ENCODE measurements at regions not wholly inside any gene's neighbourhood (a gene's known extent, or its start where the extent isn't known, plus 50 kb on each side); places are given as distances from the start of the nearest gene placed in this dataset.

GRCh38 chr17:77907497-77908461 is 50.7 kb upstream of the TNRC6C start:
- no peaks in the 10 kb centered on the region for H3K4me1 ChIP-seq
- H3K36me3 ChIP-seq, result no peaks in the 10 kb centered on the region
- no peaks in the 10 kb centered on the region for H3K9me3 ChIP-seq
- no peak for TF ChIP-seq POLR2A (IDR thresholded peaks at IDR 0.05)
- TF ChIP-seq EP300 (IDR thresholded peaks at IDR 0.05), result no peak
- TF ChIP-seq POLR2AphosphoS5 (IDR thresholded peaks at IDR 0.05), result no peak
- TF ChIP-seq CTCF (IDR thresholded peaks at IDR 0.05), result no peak
- WGBS, 5 donors, result 83 to 91% (median 87%) methylated on average over 23 of the region's 23 CpGs
- no peak overlapping the region for H3K27ac ChIP-seq
- no peak for DNase-seq
- intact Hi-C loops (cut with DNase I; ENCODE audit: low total_unique reads), result no loop called here
- peaks cover 0 to 66% (median 18%) of the 10 kb centered on the region in 3 donors for H3K27me3 ChIP-seq
- no peak overlapping the region for H3K4me3 ChIP-seq

- Histone ChIP-seq H3K9me3 (no peaks in the 10 kb centered on the region), H3K27ac (no peak overlapping the region), H3K36me3 (no peaks in the 10 kb centered on the region), H3K4me3 (no peak overlapping the region), H3K4me1 (no peaks in the 10 kb centered on the region), H3K27me3 (peaks cover 0 to 68% (median 18%) of the 10 kb centered on the region in 3 donors)
- 82 to 88% (median 83%) methylated on average over 4 of the region's 4 CpGs for WGBS, 5 donors
- TF ChIP-seq CTCF (IDR thresholded peaks at IDR 0.05), result no peak
- TF ChIP-seq POLR2AphosphoS5 (IDR thresholded peaks at IDR 0.05), result no peak
- TF ChIP-seq EP300 (IDR thresholded peaks at IDR 0.05), result no peak
- no peak for TF ChIP-seq POLR2A (IDR thresholded peaks at IDR 0.05)
- intact Hi-C loops (cut with DNase I; ENCODE audit: low total_unique reads), result no loop called here
- DNase-seq, result no peak
Observed at GRCh38 chr17:77908501-77908900, 50.0 kb upstream of the TNRC6C start.

Small RNA genes in the stretch of these regions (small RNA-seq; reads per million reads assigned to genes)
- gene MIR4316, result 0 reads per million in 4 donors
- gene RF00019, result 0 reads per million in 4 donors

All from stomach (tissue), 8 donors.